ENCODE measurements at regions not wholly inside any gene's neighbourhood (a gene's known extent, or its start where the extent isn't known, plus 50 kb on each side); places are given as distances from the start of the nearest gene placed in this dataset.

DNA sequence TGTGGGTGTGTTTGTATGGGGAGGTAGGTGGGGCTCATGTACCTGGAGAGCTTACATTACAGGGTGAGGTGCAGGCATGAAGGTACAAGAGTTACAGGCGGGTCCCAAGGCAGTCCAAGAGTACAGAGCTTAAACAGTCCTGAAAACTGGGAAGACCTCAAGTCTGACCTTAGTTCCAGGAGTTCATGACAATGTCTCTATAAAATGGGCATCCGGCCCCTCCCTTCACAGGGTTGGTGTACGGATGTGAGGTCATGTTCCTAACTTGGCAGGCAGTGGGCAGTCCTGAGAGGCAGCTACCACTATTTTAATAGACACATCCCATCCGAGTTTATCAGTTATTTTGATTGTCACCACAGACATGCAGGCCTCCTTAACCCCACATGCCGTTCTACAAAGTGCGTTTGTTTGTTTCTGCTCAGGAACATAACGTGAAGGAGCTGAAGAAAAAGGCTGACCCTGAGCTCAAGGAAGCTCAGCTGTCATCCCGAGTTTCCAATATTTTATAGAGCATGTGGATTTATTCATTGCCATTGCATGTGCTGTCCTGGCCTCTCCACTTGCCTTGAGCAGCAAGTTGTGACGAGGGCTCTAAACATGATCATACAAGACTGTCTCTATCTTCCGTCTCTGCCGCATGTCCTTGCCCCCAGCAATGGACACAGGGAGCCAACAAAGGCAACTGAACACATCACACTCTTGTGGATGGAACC, 647.5 kb upstream of the IGFBP3 start:
- no peak overlapping the region for H3K4me3 ChIP-seq
- no peaks in the 10 kb centered on the region for H3K9me3 ChIP-seq (replicated peaks in 1 of 11)
- H3K4me2 ChIP-seq = peak overlapping the region in 10 of 11 experiments; percentile 37 to 76 (median 68); a peak in 20 of 22 replicates
- H3K27ac ChIP-seq = no peak overlapping the region
- no peaks in the 10 kb centered on the region for H3K36me3 ChIP-seq
- peaks cover 8 to 22% (median 16%) of the 10 kb centered on the region in 10 experiments; a peak in 19 of 20 replicates for H3K4me1 ChIP-seq
- no peaks in the 10 kb centered on the region for H3K27me3 ChIP-seq
- TF ChIP-seq Cebpa-rat (IDR thresholded peaks at IDR 0.05) = no peak
- no peaks in the 10 kb centered on the region; a peak in 1 of 22 replicates for H4K20me1 ChIP-seq
- no peak overlapping the region for H3K9ac ChIP-seq

DNA sequence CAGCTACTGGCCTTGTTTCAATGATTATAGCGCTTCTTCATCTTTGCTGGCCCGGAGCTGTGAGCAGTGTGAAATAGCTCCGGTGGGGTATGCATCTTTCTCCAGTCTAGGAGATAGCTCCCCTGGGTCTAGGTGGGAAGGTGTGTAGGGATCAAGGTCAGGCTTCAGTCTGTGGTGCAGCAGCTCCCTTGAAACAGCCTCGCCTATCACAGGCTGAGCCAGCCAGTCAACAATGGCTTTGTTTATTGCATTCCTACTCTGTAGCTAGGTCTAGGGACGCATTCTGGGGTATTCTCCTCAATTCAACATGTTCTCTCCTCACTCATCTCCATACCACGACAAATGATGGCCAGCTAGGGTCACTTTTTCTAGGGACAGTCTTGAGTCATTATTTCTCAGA, 646.8 kb upstream of the IGFBP3 start:
- no peak overlapping the region for H3K9ac ChIP-seq
- H3K27me3 ChIP-seq = no peaks in the 10 kb centered on the region
- peaks cover 8 to 22% (median 16%) of the 10 kb centered on the region in 10 experiments; a peak in 19 of 20 replicates for H3K4me1 ChIP-seq
- H4K20me1 ChIP-seq = no peaks in the 10 kb centered on the region; a peak in 1 of 22 replicates
- no peak overlapping the region for H3K4me3 ChIP-seq
- H3K4me2 ChIP-seq = no peak overlapping the region
- no peaks in the 10 kb centered on the region for H3K36me3 ChIP-seq
- no peak for TF ChIP-seq Cebpa-rat (IDR thresholded peaks at IDR 0.05)
- H3K9me3 ChIP-seq (replicated peaks in 1 of 11) = peaks cover 0 to 6% (median 4%) of the 10 kb centered on the region in 11 experiments; a peak in 11 of 22 replicates
- H3K27ac ChIP-seq = no peak overlapping the region

DNA sequence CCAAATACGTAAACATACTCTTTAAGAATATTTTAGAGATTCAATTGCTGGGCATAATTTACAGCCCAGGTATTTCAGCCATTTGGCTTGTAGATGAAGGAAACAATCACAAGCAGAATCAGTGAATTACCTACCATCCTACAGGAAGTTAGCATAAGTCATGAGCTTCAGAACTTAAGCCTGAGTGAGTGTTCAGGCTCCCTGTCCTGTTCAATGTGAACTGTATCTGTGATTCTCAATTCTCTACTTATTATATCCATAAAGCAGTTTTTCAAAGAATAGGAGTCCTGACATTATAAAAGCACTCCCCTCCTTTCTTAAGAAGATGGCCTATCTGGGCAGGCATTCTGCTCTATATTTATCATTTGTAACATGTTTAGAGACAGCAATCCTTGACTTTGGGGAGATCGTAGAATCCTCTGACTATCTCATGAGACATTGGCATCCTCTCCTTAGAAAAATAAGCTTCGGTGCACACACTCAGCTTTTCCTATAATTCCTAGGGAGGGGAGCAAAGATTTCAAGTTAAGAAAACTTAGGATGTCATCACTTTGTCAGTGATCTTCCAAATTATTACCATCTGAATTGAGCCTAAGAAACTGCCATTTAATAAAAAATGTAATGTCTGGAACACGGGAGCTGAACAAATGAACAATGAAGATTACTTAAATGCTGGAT, 645.2 kb upstream of the IGFBP3 start:
- Histone ChIP-seq H3K9me3 (replicated peaks in 1 of 11) (peaks cover 11 to 22% (median 18%) of the 10 kb centered on the region in 11 experiments; a peak in 20 of 22 replicates), H3K4me3 (no peak overlapping the region), H3K27me3 (no peaks in the 10 kb centered on the region), H3K4me2 (no peak overlapping the region), H3K27ac (no peak overlapping the region), H3K9ac (no peak overlapping the region), H4K20me1 (no peaks in the 10 kb centered on the region; a peak in 1 of 22 replicates), H3K36me3 (no peaks in the 10 kb centered on the region), H3K4me1 (peaks cover 8 to 22% (median 15%) of the 10 kb centered on the region in 10 experiments; a peak in 19 of 20 replicates)
- no peak for TF ChIP-seq Cebpa-rat (IDR thresholded peaks at IDR 0.05)

DNA sequence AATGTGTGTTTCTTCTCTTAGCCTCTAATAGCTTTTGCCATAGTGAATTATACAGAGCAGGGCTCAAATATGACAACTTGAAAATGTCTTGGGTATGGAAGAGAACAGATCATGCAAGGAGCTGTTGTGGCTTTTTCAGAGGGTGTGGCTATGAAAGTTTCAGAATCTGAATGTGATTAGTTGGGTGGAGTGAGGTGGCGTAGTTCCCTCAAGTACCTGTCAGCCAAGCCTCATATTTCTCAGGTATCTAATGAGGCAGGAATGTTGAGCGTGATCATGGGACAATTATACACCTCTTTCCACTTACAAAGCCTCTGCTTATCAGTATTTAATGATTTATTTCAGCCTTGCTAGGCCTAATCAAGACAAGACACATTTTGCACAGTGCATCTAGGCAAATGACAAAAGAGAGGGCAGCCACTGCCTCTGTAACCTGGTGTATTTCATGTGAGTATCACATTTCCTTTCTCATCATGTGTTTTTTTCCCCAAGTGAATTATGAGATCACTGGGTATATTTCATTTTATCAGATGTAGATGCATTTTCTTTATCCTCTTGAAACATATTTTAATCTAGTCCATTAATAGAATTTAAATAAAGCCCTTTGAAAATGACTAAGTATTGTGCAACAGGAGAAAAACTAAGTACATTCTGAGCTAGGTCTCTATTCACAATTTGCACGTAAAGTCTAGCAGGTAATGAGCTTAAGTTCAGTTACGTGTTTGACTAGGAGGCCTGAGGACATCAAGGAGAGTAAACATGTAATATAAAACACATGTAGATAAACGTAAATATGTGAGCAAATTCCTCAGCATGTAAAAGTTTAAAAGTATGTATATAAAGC, 644.4 kb upstream of the IGFBP3 start:
- peak in 1 of 11 experiments; percentile 41; a peak in 1 of 22 replicates for TF ChIP-seq Cebpa-rat (IDR thresholded peaks at IDR 0.05)
- H3K27ac ChIP-seq = no peak overlapping the region
- no peak overlapping the region for H3K9ac ChIP-seq
- H3K27me3 ChIP-seq = no peaks in the 10 kb centered on the region
- H4K20me1 ChIP-seq = no peaks in the 10 kb centered on the region; a peak in 1 of 22 replicates
- no peaks in the 10 kb centered on the region for H3K36me3 ChIP-seq
- no peak overlapping the region for H3K4me3 ChIP-seq
- H3K4me1 ChIP-seq = peaks cover 8 to 22% (median 15%) of the 10 kb centered on the region in 10 experiments; a peak in 19 of 20 replicates
- no peak overlapping the region for H3K4me2 ChIP-seq
- H3K9me3 ChIP-seq (replicated peaks in 1 of 11) = peaks cover 18 to 30% (median 24%) of the 10 kb centered on the region in 11 experiments; a peak in 20 of 22 replicates

DNA sequence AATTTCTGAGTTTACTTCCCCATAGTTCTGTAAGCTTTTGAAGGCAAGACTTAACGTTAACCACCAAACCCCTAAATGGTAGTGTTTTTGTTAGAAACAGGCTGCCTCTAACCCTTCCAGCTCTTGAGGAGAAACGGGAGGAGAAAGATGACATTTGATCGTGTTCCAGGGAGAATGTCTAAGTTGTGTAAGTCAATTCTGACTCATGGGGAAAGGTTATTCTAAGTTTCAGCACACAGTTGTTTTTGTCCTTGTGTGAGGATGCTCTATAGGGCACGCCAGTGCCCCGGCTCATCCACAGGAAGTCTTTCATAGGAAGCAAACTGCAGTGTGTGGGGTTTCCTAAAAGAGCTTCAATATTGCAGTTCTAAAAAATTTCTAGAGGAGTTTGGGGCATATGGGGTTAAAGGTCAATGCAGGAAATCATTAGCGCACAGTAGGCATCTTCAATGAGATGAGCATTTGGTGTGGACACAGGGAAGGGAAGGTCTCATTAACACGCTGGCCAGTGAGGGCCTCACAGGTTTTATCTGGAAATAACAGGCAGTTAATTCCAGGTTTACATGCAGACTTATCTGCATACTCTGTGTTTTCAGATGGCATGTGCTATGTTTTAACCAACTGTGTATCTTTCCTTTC, 638.2 kb upstream of the IGFBP3 start:
- no peak overlapping the region for H3K9ac ChIP-seq
- no peak overlapping the region for H3K27ac ChIP-seq
- H3K36me3 ChIP-seq = no peaks in the 10 kb centered on the region
- peaks cover 19 to 34% (median 27%) of the 10 kb centered on the region in 11 experiments; a peak in 20 of 22 replicates for H3K9me3 ChIP-seq (replicated peaks in 1 of 11)
- no peak overlapping the region for H3K4me2 ChIP-seq
- TF ChIP-seq Cebpa-rat (IDR thresholded peaks at IDR 0.05) = no peak
- no peaks in the 10 kb centered on the region for H4K20me1 ChIP-seq
- H3K4me3 ChIP-seq = no peak overlapping the region
- H3K4me1 ChIP-seq = peaks cover 0 to 29% (median 14%) of the 10 kb centered on the region in 10 experiments; a peak in 15 of 20 replicates
- no peaks in the 10 kb centered on the region for H3K27me3 ChIP-seq

DNA sequence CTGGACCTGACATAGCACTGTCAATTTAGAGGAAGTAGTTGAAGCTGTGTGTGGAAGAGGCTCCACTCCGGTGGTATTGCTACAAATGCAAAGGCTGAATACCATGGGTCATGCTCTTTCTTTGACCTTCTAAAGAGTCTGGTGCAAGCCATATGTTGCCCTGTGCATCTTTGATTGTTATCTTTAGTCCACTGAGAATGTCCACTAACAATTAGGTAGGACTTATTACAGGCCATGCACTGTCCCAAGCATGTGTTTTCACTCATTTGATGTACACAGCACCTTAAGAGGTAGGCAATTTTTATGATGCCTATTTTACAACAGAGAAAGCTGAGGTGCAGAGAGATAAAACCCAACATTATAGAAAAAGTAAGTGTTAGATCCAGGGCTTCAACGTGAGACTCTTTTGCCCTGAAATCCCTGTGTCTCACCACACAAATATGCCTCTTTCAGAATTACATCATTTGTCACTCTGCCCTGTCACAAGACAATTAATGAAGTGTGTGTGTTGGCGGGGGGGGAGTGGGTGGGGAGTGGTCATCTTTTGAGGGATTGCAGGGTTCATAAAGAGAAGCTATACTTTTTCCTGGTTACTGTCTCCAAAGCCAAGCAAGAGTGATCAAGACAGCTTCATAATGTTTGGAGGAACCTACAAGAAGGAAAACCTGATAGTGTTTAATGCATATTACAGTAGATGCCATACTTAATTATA, 637.6 kb upstream of the IGFBP3 start:
- Histone ChIP-seq H3K4me3 (no peak overlapping the region), H3K9me3 (replicated peaks in 1 of 11) (peaks cover 19 to 34% (median 27%) of the 10 kb centered on the region in 11 experiments; a peak in 20 of 22 replicates), H3K4me1 (peaks cover 0 to 29% (median 14%) of the 10 kb centered on the region in 10 experiments; a peak in 15 of 20 replicates), H3K9ac (no peak overlapping the region), H3K4me2 (no peak overlapping the region; a peak in 1 of 22 replicates), H3K27me3 (no peaks in the 10 kb centered on the region), H3K36me3 (no peaks in the 10 kb centered on the region), H4K20me1 (no peaks in the 10 kb centered on the region), H3K27ac (no peak overlapping the region)
- no peak for TF ChIP-seq Cebpa-rat (IDR thresholded peaks at IDR 0.05)

DNA sequence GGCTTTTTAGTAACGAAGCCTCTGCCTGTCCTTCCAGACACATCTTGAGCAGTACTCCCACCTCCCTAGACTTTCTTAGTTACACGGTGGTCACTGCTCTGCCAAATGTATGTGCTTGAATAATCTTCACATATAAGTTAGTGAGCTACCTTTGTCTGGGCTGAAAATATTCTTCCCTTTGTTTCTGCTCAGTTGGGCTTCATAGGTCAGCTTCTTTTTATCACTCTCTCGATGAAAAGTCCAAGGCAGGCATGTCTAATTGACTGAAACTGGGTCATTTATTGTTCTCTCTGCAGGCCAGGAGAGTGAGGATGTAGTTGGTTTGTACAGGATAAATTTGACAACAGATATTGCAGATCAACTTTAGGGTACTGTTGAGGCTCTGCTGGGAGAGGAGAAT, 636.7 kb upstream of the IGFBP3 start:
- H3K27ac ChIP-seq = peak overlapping the region in 2 of 11 experiments; percentile 10 to 30; a peak in 1 of 22 replicates
- H3K4me2 ChIP-seq = peak overlapping the region in 9 of 11 experiments; percentile 20 to 66 (median 51); a peak in 16 of 22 replicates
- no peak for TF ChIP-seq Cebpa-rat (IDR thresholded peaks at IDR 0.05)
- peaks cover 0 to 29% (median 14%) of the 10 kb centered on the region in 10 experiments; a peak in 15 of 20 replicates for H3K4me1 ChIP-seq
- H3K9ac ChIP-seq = no peak overlapping the region; a peak in 1 of 22 replicates
- no peaks in the 10 kb centered on the region for H3K27me3 ChIP-seq
- H4K20me1 ChIP-seq = no peaks in the 10 kb centered on the region
- H3K9me3 ChIP-seq (replicated peaks in 1 of 11) = peaks cover 14 to 29% (median 22%) of the 10 kb centered on the region in 11 experiments; a peak in 20 of 22 replicates
- no peaks in the 10 kb centered on the region for H3K36me3 ChIP-seq
- no peak overlapping the region for H3K4me3 ChIP-seq
